ENCODE measurements at regions not wholly inside any gene's neighbourhood (a gene's known extent, or its start where the extent isn't known, plus 50 kb on each side); places are given as distances from the start of the nearest gene placed in this dataset.

- Mint-ChIP-seq H3K4me1 (ENCODE audit: low read depth) (peaks cover 3% of the 10 kb centered on the region), H3K27me3 (no peaks in the 10 kb centered on the region)
These were observed 108.2 kb upstream of the SPATA31D4 start for GRCh38 chr9:81819859-81820546.

GRCh38 chr9:81822301-81822865 lies 105.8 kb upstream of the SPATA31D4 start:
- no peak overlapping the region for H3K4me3 Mint-ChIP-seq
- DNase-seq (no peak), ATAC-seq (ENCODE audit: poor library complexity) (no peak)
- intact Hi-C loops (cut with DNase I, micrococcal nuclease), result no loop called here
- no peaks in the 10 kb centered on the region for H3K27me3 Mint-ChIP-seq
- H3K27ac ChIP-seq (ENCODE audit: low read depth in 1 of 2, low read length in 2 of 2), result no peak overlapping the region
- TF ChIP-seq, protein P1, sequence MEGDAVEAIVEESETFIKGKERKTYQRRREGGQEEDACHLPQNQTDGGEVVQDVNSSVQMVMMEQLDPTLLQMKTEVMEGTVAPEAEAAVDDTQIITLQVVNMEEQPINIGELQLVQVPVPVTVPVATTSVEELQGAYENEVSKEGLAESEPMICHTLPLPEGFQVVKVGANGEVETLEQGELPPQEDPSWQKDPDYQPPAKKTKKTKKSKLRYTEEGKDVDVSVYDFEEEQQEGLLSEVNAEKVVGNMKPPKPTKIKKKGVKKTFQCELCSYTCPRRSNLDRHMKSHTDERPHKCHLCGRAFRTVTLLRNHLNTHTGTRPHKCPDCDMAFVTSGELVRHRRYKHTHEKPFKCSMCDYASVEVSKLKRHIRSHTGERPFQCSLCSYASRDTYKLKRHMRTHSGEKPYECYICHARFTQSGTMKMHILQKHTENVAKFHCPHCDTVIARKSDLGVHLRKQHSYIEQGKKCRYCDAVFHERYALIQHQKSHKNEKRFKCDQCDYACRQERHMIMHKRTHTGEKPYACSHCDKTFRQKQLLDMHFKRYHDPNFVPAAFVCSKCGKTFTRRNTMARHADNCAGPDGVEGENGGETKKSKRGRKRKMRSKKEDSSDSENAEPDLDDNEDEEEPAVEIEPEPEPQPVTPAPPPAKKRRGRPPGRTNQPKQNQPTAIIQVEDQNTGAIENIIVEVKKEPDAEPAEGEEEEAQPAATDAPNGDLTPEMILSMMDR (IDR thresholded peaks at IDR 0.05), result no peak
- H3K27me3 ChIP-seq (ENCODE audit: control insufficient read depth in 1 of 2, insufficient read depth in 2 of 2, low read length in 2 of 2), result no peaks in the 10 kb centered on the region
- no peaks in the 10 kb centered on the region for H3K36me3 Mint-ChIP-seq (ENCODE audit: low read depth)
- H3K4me3 ChIP-seq (ENCODE audit: low read length), result no peak overlapping the region
- CTCF ChIA-PET, result no interaction called here
- H3K36me3 ChIP-seq (ENCODE audit: insufficient read depth, low read length), result no peaks in the 10 kb centered on the region
- no peaks in the 10 kb centered on the region for H3K9me3 Mint-ChIP-seq
- H3K9me3 ChIP-seq (ENCODE audit: control insufficient read depth in 1 of 2, insufficient read depth in 1 of 2, low read length in 2 of 2), result peaks cover 0 to 8% of the 10 kb centered on the region in 2 experiments
- no peak overlapping the region for H3K27ac Mint-ChIP-seq
- POLR2A ChIA-PET, result no interaction called here
- H3K4me1 ChIP-seq (ENCODE audit: insufficient read depth, low read length), result no peaks in the 10 kb centered on the region
- H3K4me1 Mint-ChIP-seq (ENCODE audit: low read depth), result no peaks in the 10 kb centered on the region

More at GRCh38 chr9:81819859-81820546, 108.2 kb upstream of the SPATA31D4 start:
- DNase-seq (no peak), ATAC-seq (ENCODE audit: poor library complexity) (no peak)
- H3K36me3 Mint-ChIP-seq (ENCODE audit: low read depth), result no peaks in the 10 kb centered on the region
- intact Hi-C loops (cut with DNase I, micrococcal nuclease), result no loop called here
- ChIA-PET CTCF (no interaction called here), POLR2A (no interaction called here)
- TF ChIP-seq, protein P1 (IDR thresholded peaks at IDR 0.05), result no peak
- no peak overlapping the region for H3K4me3 Mint-ChIP-seq
- H3K9me3 Mint-ChIP-seq, result no peaks in the 10 kb centered on the region
- H3K27ac Mint-ChIP-seq, result no peak overlapping the region
- Histone ChIP-seq H3K36me3 (ENCODE audit: insufficient read depth, low read length) (no peaks in the 10 kb centered on the region), H3K9me3 (ENCODE audit: control insufficient read depth in 1 of 2, insufficient read depth in 1 of 2, low read length in 2 of 2) (peaks cover 0 to 4% of the 10 kb centered on the region in 2 experiments), H3K27me3 (ENCODE audit: control insufficient read depth in 1 of 2, insufficient read depth in 2 of 2, low read length in 2 of 2) (no peaks in the 10 kb centered on the region), H3K27ac (ENCODE audit: low read depth in 1 of 2, low read length in 2 of 2) (no peak overlapping the region), H3K4me1 (ENCODE audit: insufficient read depth, low read length) (no peaks in the 10 kb centered on the region), H3K4me3 (ENCODE audit: low read length) (no peak overlapping the region)

GRCh38 chr9:81822967-81823366 lies 105.3 kb upstream of the SPATA31D4 start:
- H3K36me3 Mint-ChIP-seq (ENCODE audit: low read depth), result no peaks in the 10 kb centered on the region
- DNase-seq, result no peak
- H3K9me3 Mint-ChIP-seq, result no peaks in the 10 kb centered on the region
- no peak overlapping the region for H3K4me3 ChIP-seq (ENCODE audit: low read length)
- TF ChIP-seq, protein P1 (IDR thresholded peaks at IDR 0.05), result no peak
- H3K36me3 ChIP-seq (ENCODE audit: insufficient read depth, low read length), result no peaks in the 10 kb centered on the region
- ChIA-PET CTCF (no interaction called here), POLR2A (no interaction called here)
- peaks cover 0 to 8% of the 10 kb centered on the region in 2 experiments for H3K9me3 ChIP-seq (ENCODE audit: control insufficient read depth in 1 of 2, insufficient read depth in 1 of 2, low read length in 2 of 2)
- no peak overlapping the region for H3K27ac Mint-ChIP-seq
- H3K4me1 ChIP-seq (ENCODE audit: insufficient read depth, low read length), result no peaks in the 10 kb centered on the region
- H3K27ac ChIP-seq (ENCODE audit: low read depth in 1 of 2, low read length in 2 of 2), result no peak overlapping the region
- no peak for ATAC-seq (ENCODE audit: poor library complexity)
- H3K4me3 Mint-ChIP-seq, result no peak overlapping the region
- H3K27me3 ChIP-seq (ENCODE audit: control insufficient read depth in 1 of 2, insufficient read depth in 2 of 2, low read length in 2 of 2), result no peaks in the 10 kb centered on the region
- intact Hi-C loops (cut with DNase I, micrococcal nuclease), result no loop called here
- H3K4me1 Mint-ChIP-seq (ENCODE audit: low read depth), result no peaks in the 10 kb centered on the region
- H3K27me3 Mint-ChIP-seq, result no peaks in the 10 kb centered on the region

Measured in CD4-positive, alpha-beta T cell (primary cell).